ENCODE measurements at regions not wholly inside any gene's neighbourhood (a gene's known extent, or its start where the extent isn't known, plus 50 kb on each side); places are given as distances from the start of the nearest gene placed in this dataset.

GRCh38 chr3:161890147-161890625 is 393.6 kb downstream of the OTOL1 start:
- Histone ChIP-seq H3K9me3 (ENCODE audit: control insufficient read depth in 2 of 2, insufficient read depth in 1 of 2, low read length in 1 of 2) (peaks cover 0 to 2% of the 10 kb centered on the region in 2 donors), H3K4me3 (ENCODE audit: low read length in 2 of 2) (no peak overlapping the region), H3K4me1 (ENCODE audit: control insufficient read depth in 2 of 2, insufficient read depth in 2 of 2, low read length in 2 of 2) (no peaks in the 10 kb centered on the region), H3K36me3 (ENCODE audit: control insufficient read depth in 2 of 2, insufficient read depth in 2 of 2, low read length in 1 of 2) (no peaks in the 10 kb centered on the region), H3K27ac (ENCODE audit: low read depth in 1 of 2, low read length in 1 of 2) (no peak overlapping the region), H3K27me3 (ENCODE audit: control insufficient read depth in 2 of 2, insufficient read depth in 1 of 2, low read length in 1 of 2) (no peaks in the 10 kb centered on the region)
- no peak for DNase-seq (ENCODE audit: low read depth in 6 of 9, low spot score in 9 of 9)
- 94% methylated on average over 2 of the region's 2 CpGs for WGBS

- DNase-seq (ENCODE audit: low read depth in 6 of 9, low spot score in 9 of 9): no peak
- WGBS: 94% methylated on average over 1 of the region's 1 CpG
- Histone ChIP-seq H3K36me3 (ENCODE audit: control insufficient read depth in 2 of 2, insufficient read depth in 2 of 2, low read length in 1 of 2) (no peaks in the 10 kb centered on the region), H3K9me3 (ENCODE audit: control insufficient read depth in 2 of 2, insufficient read depth in 1 of 2, low read length in 1 of 2) (no peaks in the 10 kb centered on the region), H3K4me1 (ENCODE audit: control insufficient read depth in 2 of 2, insufficient read depth in 2 of 2, low read length in 2 of 2) (no peaks in the 10 kb centered on the region), H3K4me3 (ENCODE audit: low read length in 2 of 2) (no peak overlapping the region), H3K27ac (ENCODE audit: low read depth in 1 of 2, low read length in 1 of 2) (no peak overlapping the region), H3K27me3 (ENCODE audit: control insufficient read depth in 2 of 2, insufficient read depth in 1 of 2, low read length in 1 of 2) (no peaks in the 10 kb centered on the region)
Observed at GRCh38 chr3:161893972-161894371, 397.4 kb downstream of the OTOL1 start.

- no peak for DNase-seq (ENCODE audit: low read depth in 6 of 9, low spot score in 9 of 9)
- H3K36me3 ChIP-seq (ENCODE audit: control insufficient read depth in 2 of 2, insufficient read depth in 2 of 2, low read length in 1 of 2): no peaks in the 10 kb centered on the region
Observed at GRCh38 chr3:161894657-161895056, 398.0 kb downstream of the OTOL1 start.

GRCh38 chr3:161905520-161906132 is 409.0 kb downstream of the OTOL1 start:
- Histone ChIP-seq H3K27me3 (ENCODE audit: control insufficient read depth in 2 of 2, insufficient read depth in 1 of 2, low read length in 1 of 2) (no peaks in the 10 kb centered on the region), H3K4me3 (ENCODE audit: low read length in 2 of 2) (no peak overlapping the region), H3K27ac (ENCODE audit: low read depth in 1 of 2, low read length in 1 of 2) (no peak overlapping the region), H3K36me3 (ENCODE audit: control insufficient read depth in 2 of 2, insufficient read depth in 2 of 2, low read length in 1 of 2) (no peaks in the 10 kb centered on the region), H3K4me1 (ENCODE audit: control insufficient read depth in 2 of 2, insufficient read depth in 2 of 2, low read length in 2 of 2) (no peaks in the 10 kb centered on the region), H3K9me3 (ENCODE audit: control insufficient read depth in 2 of 2, insufficient read depth in 1 of 2, low read length in 1 of 2) (no peaks in the 10 kb centered on the region)
- 88% methylated on average over 4 of the region's 4 CpGs for WGBS
- DNase-seq (ENCODE audit: low read depth in 6 of 9, low spot score in 9 of 9): no peak

More at GRCh38 chr3:161894657-161895056, 398.0 kb downstream of the OTOL1 start:
- Histone ChIP-seq H3K4me1 (ENCODE audit: control insufficient read depth in 2 of 2, insufficient read depth in 2 of 2, low read length in 2 of 2) (no peaks in the 10 kb centered on the region), H3K4me3 (ENCODE audit: low read length in 2 of 2) (no peak overlapping the region), H3K27me3 (ENCODE audit: control insufficient read depth in 2 of 2, insufficient read depth in 1 of 2, low read length in 1 of 2) (no peaks in the 10 kb centered on the region), H3K27ac (ENCODE audit: low read depth in 1 of 2, low read length in 1 of 2) (no peak overlapping the region), H3K9me3 (ENCODE audit: control insufficient read depth in 2 of 2, insufficient read depth in 1 of 2, low read length in 1 of 2) (no peaks in the 10 kb centered on the region)

DNA sequence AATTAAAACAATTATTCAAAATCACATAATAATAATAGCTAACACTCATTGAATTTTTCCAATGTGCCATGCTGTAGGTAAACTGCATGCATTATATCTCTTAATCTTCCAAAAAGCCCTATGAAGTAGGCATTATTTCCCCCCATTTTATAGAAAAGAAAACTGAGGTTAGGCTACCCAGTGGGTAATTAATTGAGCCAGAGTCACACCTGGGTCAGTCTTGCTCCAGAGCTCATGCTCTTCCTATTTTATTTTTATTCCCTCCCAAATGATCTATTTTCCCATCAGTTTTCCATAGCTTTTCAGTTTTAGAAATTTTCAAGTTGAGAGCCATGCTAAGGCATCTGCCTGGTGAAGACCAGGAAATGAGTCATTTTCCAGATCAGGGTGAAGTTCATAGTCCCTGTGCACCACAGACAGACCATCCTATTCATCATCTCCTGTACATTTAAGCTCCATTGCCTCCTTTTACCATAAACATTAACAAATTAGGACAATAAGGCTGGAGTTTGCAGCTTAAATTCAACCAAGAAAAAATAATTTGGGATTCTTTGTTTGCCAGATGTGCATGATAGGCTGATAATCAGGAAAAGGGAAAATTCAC is 417.3 kb downstream of the OTOL1 start:
- DNase-seq (ENCODE audit: low read depth in 6 of 9, low spot score in 9 of 9): no peak
- Histone ChIP-seq H3K27ac (ENCODE audit: low read depth in 1 of 2, low read length in 1 of 2) (no peak overlapping the region), H3K36me3 (ENCODE audit: control insufficient read depth in 2 of 2, insufficient read depth in 2 of 2, low read length in 1 of 2) (no peaks in the 10 kb centered on the region), H3K27me3 (ENCODE audit: control insufficient read depth in 2 of 2, insufficient read depth in 1 of 2, low read length in 1 of 2) (no peaks in the 10 kb centered on the region), H3K4me3 (ENCODE audit: low read length in 2 of 2) (no peak overlapping the region), H3K9me3 (ENCODE audit: control insufficient read depth in 2 of 2, insufficient read depth in 1 of 2, low read length in 1 of 2) (no peaks in the 10 kb centered on the region), H3K4me1 (ENCODE audit: control insufficient read depth in 2 of 2, insufficient read depth in 2 of 2, low read length in 2 of 2) (no peaks in the 10 kb centered on the region)

GRCh38 chr3:161914703-161915417 is 418.3 kb downstream of the OTOL1 start:
- 58% methylated on average over 8 of the region's 8 CpGs for WGBS
- H3K4me1 ChIP-seq (ENCODE audit: control insufficient read depth in 2 of 2, insufficient read depth in 2 of 2, low read length in 2 of 2): no peaks in the 10 kb centered on the region

GRCh38 chr3:161915418-161915750 is 418.8 kb downstream of the OTOL1 start:
- Histone ChIP-seq H3K4me1 (ENCODE audit: control insufficient read depth in 2 of 2, insufficient read depth in 2 of 2, low read length in 2 of 2) (no peaks in the 10 kb centered on the region), H3K9me3 (ENCODE audit: control insufficient read depth in 2 of 2, insufficient read depth in 1 of 2, low read length in 1 of 2) (no peaks in the 10 kb centered on the region), H3K36me3 (ENCODE audit: control insufficient read depth in 2 of 2, insufficient read depth in 2 of 2, low read length in 1 of 2) (no peaks in the 10 kb centered on the region), H3K4me3 (ENCODE audit: low read length in 2 of 2) (no peak overlapping the region), H3K27me3 (ENCODE audit: control insufficient read depth in 2 of 2, insufficient read depth in 1 of 2, low read length in 1 of 2) (no peaks in the 10 kb centered on the region), H3K27ac (ENCODE audit: low read depth in 1 of 2, low read length in 1 of 2) (no peak overlapping the region)
- DNase-seq (ENCODE audit: low read depth in 6 of 9, low spot score in 9 of 9): no peak
- WGBS: 91% methylated on average over 4 of the region's 4 CpGs

More at GRCh38 chr3:161914703-161915417, 418.3 kb downstream of the OTOL1 start:
- Histone ChIP-seq H3K27ac (ENCODE audit: low read depth in 1 of 2, low read length in 1 of 2) (no peak overlapping the region), H3K27me3 (ENCODE audit: control insufficient read depth in 2 of 2, insufficient read depth in 1 of 2, low read length in 1 of 2) (no peaks in the 10 kb centered on the region), H3K9me3 (ENCODE audit: control insufficient read depth in 2 of 2, insufficient read depth in 1 of 2, low read length in 1 of 2) (no peaks in the 10 kb centered on the region), H3K36me3 (ENCODE audit: control insufficient read depth in 2 of 2, insufficient read depth in 2 of 2, low read length in 1 of 2) (no peaks in the 10 kb centered on the region), H3K4me3 (ENCODE audit: low read length in 2 of 2) (no peak overlapping the region)
- DNase-seq (ENCODE audit: low read depth in 6 of 9, low spot score in 9 of 9): peak in 3 of 9 donors; percentile 2 to 19 (median 3)

DNA sequence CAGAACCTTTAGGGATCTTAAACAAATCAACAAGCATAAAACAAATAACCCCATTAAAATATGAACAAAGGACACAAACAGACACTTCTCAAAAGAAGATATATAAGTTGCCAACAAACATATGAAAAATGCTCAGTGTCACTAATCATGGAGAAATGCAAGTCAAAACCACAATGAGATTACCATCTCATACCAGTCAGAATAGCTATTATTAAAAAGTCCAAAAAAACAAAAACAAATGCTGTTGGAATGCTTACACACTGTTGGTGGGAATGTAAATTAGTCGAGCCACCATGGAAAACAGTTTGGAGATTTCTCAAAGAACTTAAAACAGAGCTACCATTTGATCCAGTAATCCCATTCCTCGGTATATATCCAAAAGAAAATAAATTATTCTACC is 423.6 kb downstream of the OTOL1 start:
- DNase-seq (ENCODE audit: low read depth in 6 of 9, low spot score in 9 of 9): no peak
- H3K4me3 ChIP-seq (ENCODE audit: low read length in 2 of 2): no peak overlapping the region
- H3K36me3 ChIP-seq (ENCODE audit: control insufficient read depth in 2 of 2, insufficient read depth in 2 of 2, low read length in 1 of 2): no peaks in the 10 kb centered on the region
- H3K27me3 ChIP-seq (ENCODE audit: control insufficient read depth in 2 of 2, insufficient read depth in 1 of 2, low read length in 1 of 2): no peaks in the 10 kb centered on the region
- H3K27ac ChIP-seq (ENCODE audit: low read depth in 1 of 2, low read length in 1 of 2): no peak overlapping the region
- no peaks in the 10 kb centered on the region for H3K9me3 ChIP-seq (ENCODE audit: control insufficient read depth in 2 of 2, insufficient read depth in 1 of 2, low read length in 1 of 2)
- no peaks in the 10 kb centered on the region for H3K4me1 ChIP-seq (ENCODE audit: control insufficient read depth in 2 of 2, insufficient read depth in 2 of 2, low read length in 2 of 2)
- 95% methylated on average over 2 of the region's 2 CpGs for WGBS

DNA sequence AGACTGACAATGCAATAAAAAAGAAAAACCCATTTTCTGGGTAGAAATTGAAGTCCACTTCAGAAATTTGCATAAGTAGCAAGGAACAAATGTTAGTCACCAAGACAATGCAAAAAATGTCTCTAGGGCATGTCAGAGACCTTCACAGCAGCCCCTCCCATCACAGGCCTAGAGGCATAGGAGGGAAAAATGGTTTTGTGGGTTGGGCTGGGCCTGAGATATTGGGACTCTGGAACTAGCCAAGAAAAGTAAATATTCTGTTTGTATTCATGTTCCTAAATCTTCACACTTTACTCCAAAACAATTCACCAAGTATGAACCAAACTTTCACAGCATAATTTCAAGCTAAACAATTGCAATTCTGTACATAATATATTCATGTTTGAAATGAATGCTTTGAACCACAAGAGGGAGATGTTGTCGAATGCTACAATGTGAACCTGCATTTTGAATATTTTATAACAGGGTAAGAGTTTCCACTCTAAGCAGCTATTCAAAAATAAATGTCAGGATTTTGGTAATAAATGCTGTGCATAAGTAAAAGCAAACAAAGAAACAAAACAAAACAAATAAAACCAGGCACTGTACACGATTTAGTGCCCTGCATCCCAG is 429.2 kb downstream of the OTOL1 start:
- Histone ChIP-seq H3K27me3 (ENCODE audit: control insufficient read depth in 2 of 2, insufficient read depth in 1 of 2, low read length in 1 of 2) (no peaks in the 10 kb centered on the region), H3K27ac (ENCODE audit: low read depth in 1 of 2, low read length in 1 of 2) (no peak overlapping the region), H3K9me3 (ENCODE audit: control insufficient read depth in 2 of 2, insufficient read depth in 1 of 2, low read length in 1 of 2) (peaks cover 0 to 6% of the 10 kb centered on the region in 2 donors), H3K4me3 (ENCODE audit: low read length in 2 of 2) (no peak overlapping the region), H3K36me3 (ENCODE audit: control insufficient read depth in 2 of 2, insufficient read depth in 2 of 2, low read length in 1 of 2) (no peaks in the 10 kb centered on the region), H3K4me1 (ENCODE audit: control insufficient read depth in 2 of 2, insufficient read depth in 2 of 2, low read length in 2 of 2) (no peaks in the 10 kb centered on the region)
- 90% methylated on average over 2 of the region's 2 CpGs for WGBS
- DNase-seq (ENCODE audit: low read depth in 6 of 9, low spot score in 9 of 9): no peak
